PC-9 (cell line): ENCODE measurements at regions not wholly inside any gene's neighbourhood (a gene's known extent, or its start where the extent isn't known, plus 50 kb on each side); places are given as distances from the start of the nearest gene placed in this dataset.

ENCODE experiments used
- BruUV-seq: library from RNA; stranded (reverse); fragments of 400-500 nt; replicated peaks from 2 replicates; lab custom pipeline; 2021; lab: Mats Ljungman, UMichigan
- CTCF ChIA-PET: fragments of 300-600 bp; sonication (Branson Sonifier 250); formaldehyde crosslinking; loops from one replicate; lab custom pipeline; 2022; ENCODE audit warnings: antibody characterized with exemption; lab: Charles Lee
- POLR2A ChIA-PET: fragments of 300-600 bp; sonication (Branson Sonifier 250); formaldehyde crosslinking; loops from one replicate; lab custom pipeline; 2022; ENCODE audit warnings: antibody characterized with exemption; ENCODE audit not compliant: unreplicated experiment; lab: Charles Lee
- DNase-seq, 2 experiments: peaks; one replicate each; pipeline versions ENCODE4 v3.0.0 to v3.0.0-alpha.2; 2015 to 2022; ENCODE audit warnings: mixed read lengths in 1 of 2
- H2AFZ ChIP-seq: fragments of 200-600 bp; sonication (generic); 2 replicates; pipeline ENCODE4 v1.8.1; 2017; ENCODE audit warnings: antibody characterized with exemption
- H3F3A ChIP-seq: fragments of 200-600 bp; sonication (generic); 2 replicates; pipeline ENCODE4 v1.8.1; 2017; ENCODE audit warnings: antibody characterized with exemption, mild to moderate bottlenecking, low read depth; ENCODE audit not compliant: insufficient read depth
- H3K27ac ChIP-seq: fragments of 200-600 bp; sonication (generic); 2 replicates; pipeline ENCODE4 v1.6.1; 2016; ENCODE audit warnings: mixed run types
- H3K27me3 ChIP-seq: fragments of 200-600 bp; sonication (generic); 2 replicates; pipeline ENCODE4 v1.6.1; 2016; ENCODE audit warnings: low read depth, mixed run types; ENCODE audit not compliant: insufficient read depth
- H3K36me3 ChIP-seq: fragments of 200-600 bp; sonication (generic); 2 replicates; pipeline ENCODE4 v1.6.1; 2016; ENCODE audit warnings: low read depth, mixed run types
- H3K4me1 ChIP-seq: fragments of 200-600 bp; sonication (generic); replicated peaks from 2 replicates; pipeline ENCODE4 v1.6.1; 2016; ENCODE audit warnings: mixed run types; ENCODE audit not compliant: insufficient read depth
- H3K4me2 ChIP-seq: fragments of 200-600 bp; sonication (generic); 2 replicates; pipeline ENCODE4 v1.6.1; 2017; ENCODE audit warnings: mixed run types
- H3K4me3 ChIP-seq: fragments of 200-600 bp; sonication (generic); 2 replicates; pipeline ENCODE4 v1.6.1; 2016; ENCODE audit warnings: mixed run types
- H3K79me2 ChIP-seq: fragments of 200-600 bp; sonication (generic); 2 replicates; pipeline ENCODE4 v1.6.1; 2017; ENCODE audit warnings: low read depth, mixed run types
- H3K9me2 ChIP-seq: fragments of 200-600 bp; sonication (generic); 2 replicates; pipeline ENCODE4 v1.8.1; 2017; ENCODE audit warnings: mild to moderate bottlenecking; ENCODE audit not compliant: insufficient read depth
- H3K9me3 ChIP-seq: fragments of 200-600 bp; sonication (generic); 2 replicates; pipeline ENCODE4 v1.8.1; 2016; ENCODE audit warnings: low read depth; ENCODE audit not compliant: insufficient read depth
- H4K20me1 ChIP-seq: fragments of 200-600 bp; sonication (generic); 2 replicates; pipeline ENCODE4 v1.8.1; 2017; ENCODE audit not compliant: insufficient read depth
- EZH2 ChIP-seq: fragments of 200-600 bp; sonication (generic); IDR thresholded peaks from 2 replicates; pipeline ENCODE4 v1.8.0; 2017; ENCODE audit warnings: antibody characterized with exemption, low read depth
- intact Hi-C: fragments of 100-400 bp; cut with micrococcal nuclease; formaldehyde crosslinking; loops from one replicate; pipeline ENCODE4 v1.10.0; 2022; ENCODE audit not compliant: unreplicated experiment
- TF ChIP-seq, protein P1 (sequence below): fragments of 200-600 bp; sonication (generic); conservative IDR thresholded peaks from 2 replicates; pipeline ENCODE4 v1.6.1; 2017; ENCODE audit warnings: mixed run types, antibody characterized with exemption, mild to moderate bottlenecking, moderate library complexity

DNA sequence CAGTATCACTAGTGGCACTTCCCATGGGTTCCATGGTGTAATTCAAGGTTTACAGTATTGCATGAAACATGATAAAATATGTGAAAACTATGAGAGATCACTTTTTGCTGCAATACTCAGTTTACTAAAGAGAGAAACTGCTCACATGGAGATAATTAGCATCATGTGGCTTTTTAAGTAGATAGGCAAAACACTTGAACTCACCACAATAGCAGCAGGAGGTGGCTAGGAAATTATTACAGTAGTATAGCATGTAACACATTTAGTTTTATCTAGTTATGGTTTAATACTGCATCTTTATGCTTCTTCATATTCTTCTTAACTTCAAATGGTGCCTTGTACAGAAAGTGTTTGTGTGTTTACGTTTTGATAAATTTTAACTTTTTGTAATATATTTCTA, 698.5 kb upstream of the BRINP3 start:
- Histone ChIP-seq H3K4me1 (no peaks in the 10 kb centered on the region), H3K36me3 (no peaks in the 10 kb centered on the region), H3F3A (no peaks in the 10 kb centered on the region), H3K27ac (no peak overlapping the region), H3K9me2 (no peaks in the 10 kb centered on the region), H2AFZ (no peak overlapping the region), H3K4me2 (no peak overlapping the region), H4K20me1 (no peaks in the 10 kb centered on the region), H3K27me3 (no peaks in the 10 kb centered on the region), H3K9me3 (no peaks in the 10 kb centered on the region), H3K79me2 (no peaks in the 10 kb centered on the region), H3K4me3 (no peak overlapping the region)
- ChIA-PET CTCF (no interaction called here), POLR2A (no interaction called here)
- intact Hi-C loops, result no loop called here
- DNase-seq, result no peak
- TF ChIP-seq, protein P1, sequence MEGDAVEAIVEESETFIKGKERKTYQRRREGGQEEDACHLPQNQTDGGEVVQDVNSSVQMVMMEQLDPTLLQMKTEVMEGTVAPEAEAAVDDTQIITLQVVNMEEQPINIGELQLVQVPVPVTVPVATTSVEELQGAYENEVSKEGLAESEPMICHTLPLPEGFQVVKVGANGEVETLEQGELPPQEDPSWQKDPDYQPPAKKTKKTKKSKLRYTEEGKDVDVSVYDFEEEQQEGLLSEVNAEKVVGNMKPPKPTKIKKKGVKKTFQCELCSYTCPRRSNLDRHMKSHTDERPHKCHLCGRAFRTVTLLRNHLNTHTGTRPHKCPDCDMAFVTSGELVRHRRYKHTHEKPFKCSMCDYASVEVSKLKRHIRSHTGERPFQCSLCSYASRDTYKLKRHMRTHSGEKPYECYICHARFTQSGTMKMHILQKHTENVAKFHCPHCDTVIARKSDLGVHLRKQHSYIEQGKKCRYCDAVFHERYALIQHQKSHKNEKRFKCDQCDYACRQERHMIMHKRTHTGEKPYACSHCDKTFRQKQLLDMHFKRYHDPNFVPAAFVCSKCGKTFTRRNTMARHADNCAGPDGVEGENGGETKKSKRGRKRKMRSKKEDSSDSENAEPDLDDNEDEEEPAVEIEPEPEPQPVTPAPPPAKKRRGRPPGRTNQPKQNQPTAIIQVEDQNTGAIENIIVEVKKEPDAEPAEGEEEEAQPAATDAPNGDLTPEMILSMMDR, result no peak
- no TSS peak for BruUV-seq

DNA sequence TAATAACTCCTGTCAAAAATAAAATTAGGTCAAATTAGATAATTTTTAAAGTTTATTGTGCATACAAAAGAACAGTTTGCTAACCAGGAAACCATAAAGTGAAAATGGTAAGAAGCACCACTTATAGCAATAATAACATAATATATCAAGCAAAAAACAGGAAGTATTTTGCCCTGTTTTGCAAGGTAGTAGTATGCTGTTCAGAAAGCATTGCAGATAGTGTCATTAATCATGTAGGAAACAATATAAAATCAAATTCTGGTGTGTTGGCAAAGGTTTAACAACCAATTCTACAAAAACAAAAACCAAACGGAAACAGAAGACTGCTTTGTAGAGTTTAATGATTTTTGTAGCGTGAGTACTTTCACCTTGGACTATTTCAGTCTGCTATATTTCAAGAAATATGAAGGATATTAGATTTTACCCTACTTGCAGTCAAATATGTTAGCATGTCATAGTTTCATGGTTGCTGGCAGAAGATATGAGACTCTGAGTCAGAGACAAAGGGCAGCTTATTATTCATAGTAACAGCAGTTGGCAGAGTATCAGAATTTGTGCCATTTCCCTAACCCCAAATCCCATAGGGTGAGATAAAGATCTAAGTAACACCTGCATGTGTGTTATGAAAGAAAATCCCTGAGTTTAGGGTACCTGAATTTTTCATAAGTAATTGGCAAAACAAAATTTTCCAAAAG, 729.0 kb upstream of the BRINP3 start:
- ChIA-PET POLR2A (interaction anchor here (0.6 kb wide), 1 partner anchor 1557 kb away, joined by 3 read pairs; no protein-coding TSS in a partner anchor), CTCF (no interaction called here)
- no peaks in the 10 kb centered on the region for H3K4me1 ChIP-seq
- no peak overlapping the region for H3K4me3 ChIP-seq
- no peak overlapping the region for H3K4me2 ChIP-seq
- no peak for TF ChIP-seq EZH2
- TF ChIP-seq, protein P1, result no peak
- BruUV-seq, result no TSS peak
- no peaks in the 10 kb centered on the region for H3K79me2 ChIP-seq
- no peaks in the 10 kb centered on the region; the same call in 1 of the 2 replicates for H3K9me2 ChIP-seq
- intact Hi-C loops, result no loop called here
- no peak for DNase-seq
- H3K27me3 ChIP-seq, result no peaks in the 10 kb centered on the region
- H3K27ac ChIP-seq, result no peak overlapping the region
- H3K36me3 ChIP-seq, result no peaks in the 10 kb centered on the region
- peak overlapping the region; percentile 16; the same call in 1 of the 2 replicates for H2AFZ ChIP-seq
- no peaks in the 10 kb centered on the region for H3K9me3 ChIP-seq
- no peaks in the 10 kb centered on the region for H4K20me1 ChIP-seq
- no peaks in the 10 kb centered on the region for H3F3A ChIP-seq

DNA sequence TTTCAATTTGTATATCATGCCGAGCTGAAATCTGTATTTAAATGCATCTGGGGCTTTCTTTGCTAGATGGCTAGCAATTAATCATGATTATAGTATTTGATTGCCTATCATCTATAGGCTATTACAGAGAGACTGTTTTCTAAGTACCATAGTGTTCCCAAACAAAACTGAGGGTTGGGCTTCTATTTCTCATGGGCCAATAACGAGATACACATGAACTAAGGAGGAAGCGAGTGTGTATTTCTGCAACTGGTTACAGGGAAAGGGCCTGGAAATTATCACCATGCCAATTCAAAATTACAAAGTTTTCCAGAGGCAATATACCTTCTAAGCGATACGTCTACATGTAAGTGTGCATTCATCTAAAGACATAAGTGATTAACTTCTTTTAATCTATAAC, 744.5 kb upstream of the BRINP3 start:
- Histone ChIP-seq H2AFZ (0 out of 2 replicates have a peak overlapping the region, but pooled peaks have one; percentile 25), H3K27ac (no peak overlapping the region), H3K4me2 (no peak overlapping the region), H3K9me2 (no peaks in the 10 kb centered on the region; the same call in none of the 2 replicates), H3K4me1 (no peaks in the 10 kb centered on the region), H3F3A (no peaks in the 10 kb centered on the region), H3K79me2 (no peaks in the 10 kb centered on the region), H3K36me3 (no peaks in the 10 kb centered on the region), H3K27me3 (no peaks in the 10 kb centered on the region), H3K9me3 (no peaks in the 10 kb centered on the region), H4K20me1 (no peaks in the 10 kb centered on the region), H3K4me3 (no peak overlapping the region)
- POLR2A ChIA-PET, result no interaction called here
- BruUV-seq, result no TSS peak
- CTCF ChIA-PET, result no interaction called here
- TF ChIP-seq, protein P1, result no peak
- TF ChIP-seq EZH2, result no peak
- intact Hi-C loops, result no loop called here
- no peak for DNase-seq
